GM12865 (cell line): ENCODE measurements at regions not wholly inside any gene's neighbourhood (a gene's known extent, or its start where the extent isn't known, plus 50 kb on each side); places are given as distances from the start of the nearest gene placed in this dataset.
A peak's percentile ranks its signal among the peaks of the same experiment; 100 is the strongest.

ENCODE experiments used
- DNase-seq: peaks from one replicate; pipeline ENCODE4 v3.0.0; 2010; ENCODE audit warnings: low read depth
- H3K4me3 ChIP-seq: 2 replicates; pipeline ENCODE4 v1.5.1; 2011; ENCODE audit warnings: mild to moderate bottlenecking, low read depth, low read length, control low read depth
- TF ChIP-seq, protein P1 (sequence below): IDR thresholded peaks from 2 replicates; pipeline ENCODE4 v1.5.1; 2011; ENCODE audit warnings: low read length, control low read depth, low read depth, inconsistent platforms; ENCODE audit not compliant: insufficient read depth; ENCODE audit errors: missing control alignments

DNA sequence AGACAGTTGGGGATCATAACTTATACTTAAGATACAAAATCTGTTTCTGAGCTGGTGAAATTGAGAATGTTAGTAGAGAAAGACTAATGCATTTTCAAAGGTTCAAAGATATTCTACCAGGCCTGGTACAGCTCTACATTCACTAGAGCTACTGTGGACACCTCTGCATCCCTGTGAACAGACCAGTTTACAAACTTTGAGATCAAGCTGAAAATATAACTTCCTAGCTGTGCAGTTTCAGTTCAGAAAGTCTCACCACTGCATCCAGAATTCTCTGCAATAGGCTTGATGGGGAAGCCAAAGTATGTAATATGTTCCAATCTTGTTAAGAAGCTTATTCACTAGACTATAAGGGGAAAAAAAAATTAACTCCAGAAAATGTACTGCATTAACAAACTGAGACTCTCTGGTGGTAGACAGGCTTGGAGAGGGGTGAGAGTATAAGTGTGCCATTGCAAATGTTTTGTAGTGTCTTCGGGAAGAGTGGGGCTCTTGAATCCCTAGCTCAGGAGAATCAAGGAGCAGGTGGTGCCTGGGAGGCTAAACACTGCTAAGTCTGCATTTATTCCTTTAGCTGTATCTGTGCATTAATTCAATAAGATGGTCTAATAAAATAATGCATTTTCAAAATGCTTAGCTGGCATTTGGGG is 671.9 kb downstream of the NR2F1-AS1 start:
- no peak for DNase-seq
- TF ChIP-seq, protein P1, sequence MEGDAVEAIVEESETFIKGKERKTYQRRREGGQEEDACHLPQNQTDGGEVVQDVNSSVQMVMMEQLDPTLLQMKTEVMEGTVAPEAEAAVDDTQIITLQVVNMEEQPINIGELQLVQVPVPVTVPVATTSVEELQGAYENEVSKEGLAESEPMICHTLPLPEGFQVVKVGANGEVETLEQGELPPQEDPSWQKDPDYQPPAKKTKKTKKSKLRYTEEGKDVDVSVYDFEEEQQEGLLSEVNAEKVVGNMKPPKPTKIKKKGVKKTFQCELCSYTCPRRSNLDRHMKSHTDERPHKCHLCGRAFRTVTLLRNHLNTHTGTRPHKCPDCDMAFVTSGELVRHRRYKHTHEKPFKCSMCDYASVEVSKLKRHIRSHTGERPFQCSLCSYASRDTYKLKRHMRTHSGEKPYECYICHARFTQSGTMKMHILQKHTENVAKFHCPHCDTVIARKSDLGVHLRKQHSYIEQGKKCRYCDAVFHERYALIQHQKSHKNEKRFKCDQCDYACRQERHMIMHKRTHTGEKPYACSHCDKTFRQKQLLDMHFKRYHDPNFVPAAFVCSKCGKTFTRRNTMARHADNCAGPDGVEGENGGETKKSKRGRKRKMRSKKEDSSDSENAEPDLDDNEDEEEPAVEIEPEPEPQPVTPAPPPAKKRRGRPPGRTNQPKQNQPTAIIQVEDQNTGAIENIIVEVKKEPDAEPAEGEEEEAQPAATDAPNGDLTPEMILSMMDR, result no peak
- H3K4me3 ChIP-seq, result no peak overlapping the region

DNA sequence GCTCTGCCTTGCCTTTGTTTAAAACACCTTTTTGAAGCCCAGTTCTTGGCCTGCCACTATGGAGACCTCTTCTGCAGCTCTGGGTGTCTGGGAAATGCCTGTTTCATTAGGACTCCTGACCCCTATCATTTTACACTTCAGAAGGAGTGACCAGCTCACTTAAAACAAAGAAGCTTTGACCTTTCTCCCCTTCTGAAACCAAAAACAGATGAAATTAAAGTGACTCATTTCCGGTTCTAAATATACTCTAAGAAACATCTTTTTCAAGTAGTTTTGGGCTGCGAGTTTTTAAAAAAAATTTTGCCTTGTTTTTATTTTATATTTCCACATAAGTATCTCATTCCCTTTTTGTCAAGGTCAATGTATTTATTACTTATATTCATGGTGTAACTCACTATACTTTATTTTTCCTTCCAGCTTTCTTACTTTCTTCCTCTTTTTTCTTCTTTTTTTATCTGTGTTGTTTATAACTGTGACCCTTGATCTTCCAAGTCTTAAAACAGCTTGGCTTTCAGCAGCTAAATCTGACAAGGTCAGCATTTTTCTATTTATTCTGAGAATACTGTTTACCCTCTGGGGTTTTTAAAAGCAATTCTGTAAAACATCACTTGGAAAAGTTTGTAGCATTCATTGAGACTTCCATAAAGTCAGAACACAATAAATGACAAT is 672.9 kb downstream of the NR2F1-AS1 start:
- TF ChIP-seq, protein P1, result no peak
- no peak overlapping the region for H3K4me3 ChIP-seq
- DNase-seq, result peak; percentile 38

DNA sequence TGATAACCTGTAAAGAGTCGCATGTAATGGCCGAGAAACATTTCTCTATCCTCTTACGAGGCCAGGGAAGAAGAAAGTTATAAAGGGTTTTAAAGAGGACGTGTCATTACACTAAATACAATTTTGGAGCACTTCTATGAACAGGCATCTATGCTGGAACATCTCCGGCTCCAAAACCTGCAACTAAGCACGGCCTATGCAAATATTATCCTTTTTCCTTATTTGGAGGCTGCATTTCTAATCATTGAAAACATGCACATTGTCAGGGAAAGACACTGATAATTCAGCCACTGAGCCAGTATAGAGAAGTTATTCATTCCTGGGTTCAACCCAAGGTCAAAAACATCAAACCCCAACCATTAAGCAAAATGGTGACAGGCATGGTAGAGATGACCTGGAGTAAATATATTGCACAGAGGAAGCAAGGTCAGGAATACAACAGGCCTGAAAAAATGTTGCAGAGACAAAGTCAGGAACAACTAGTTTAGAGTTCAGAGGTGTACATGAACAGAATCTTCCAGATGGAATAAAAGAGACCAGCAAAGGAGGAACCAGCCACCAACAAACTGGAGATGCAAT is 674.1 kb downstream of the NR2F1-AS1 start:
- H3K4me3 ChIP-seq, result no peak overlapping the region
- no peak for DNase-seq
- TF ChIP-seq, protein P1, result no peak

DNA sequence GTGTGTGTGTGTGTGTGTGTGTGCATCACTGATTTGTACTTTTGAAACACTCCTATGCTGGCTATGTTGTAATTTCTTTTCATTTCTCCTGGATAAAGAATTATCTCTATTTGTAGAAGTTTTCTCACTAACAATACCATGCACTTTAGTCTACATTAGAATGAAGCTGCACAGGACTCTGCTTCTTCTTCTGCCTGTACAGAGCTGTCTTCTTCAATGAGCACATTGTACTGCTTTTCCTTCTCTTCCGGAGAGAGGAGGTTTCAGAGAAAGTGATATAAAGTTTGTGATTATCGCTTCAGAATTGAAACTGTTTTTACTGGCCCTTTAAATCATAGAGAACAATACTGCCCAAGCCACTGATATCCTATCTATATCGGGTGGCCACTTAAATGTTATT is 677.0 kb downstream of the NR2F1-AS1 start:
- H3K4me3 ChIP-seq, result no peak overlapping the region
- TF ChIP-seq, protein P1, result no peak
- DNase-seq, result no peak

DNA sequence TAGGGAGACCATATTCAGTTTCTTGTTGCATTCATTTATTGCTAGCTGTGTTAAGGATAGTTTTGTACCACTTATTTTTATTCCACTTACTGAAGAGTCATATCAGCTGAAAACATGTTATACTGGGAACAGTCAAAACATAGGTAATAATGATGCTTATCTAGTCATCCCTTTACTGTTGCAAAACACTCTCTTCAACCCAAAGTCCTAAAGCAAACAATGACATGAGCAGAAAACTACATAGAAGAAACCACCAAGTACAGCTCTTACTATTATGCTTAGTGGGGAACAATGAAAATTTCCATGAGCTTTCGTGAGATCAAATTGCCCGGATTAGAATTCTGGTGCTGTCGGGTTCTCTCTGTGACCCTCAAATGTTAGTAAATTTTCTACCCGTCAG is 681.4 kb downstream of the NR2F1-AS1 start:
- DNase-seq, result no peak
- TF ChIP-seq, protein P1, result no peak
- no peak overlapping the region for H3K4me3 ChIP-seq

DNA sequence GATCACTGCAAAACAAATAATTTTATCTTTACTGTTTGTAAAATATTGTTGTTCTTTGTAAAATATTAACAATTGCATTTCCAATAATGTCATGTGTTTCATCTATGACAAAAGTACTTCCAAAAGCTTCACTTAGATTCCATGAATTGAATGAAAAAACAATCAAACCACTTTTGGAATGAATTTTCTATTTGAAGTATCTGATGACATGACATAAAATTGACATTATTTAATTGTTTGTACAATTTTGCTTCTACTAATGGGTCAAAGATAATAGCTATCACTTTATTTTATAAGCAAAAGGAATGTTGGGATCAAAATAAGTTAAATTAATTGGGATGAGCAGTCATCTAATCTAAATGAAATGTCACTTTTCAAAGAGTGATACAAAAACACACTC is 684.3 kb downstream of the NR2F1-AS1 start:
- no peak overlapping the region for H3K4me3 ChIP-seq
- TF ChIP-seq, protein P1, result no peak
- DNase-seq, result no peak
